Stomach (tissue), 8 donors: ENCODE measurements at regions not wholly inside any gene's neighbourhood (a gene's known extent, or its start where the extent isn't known, plus 50 kb on each side); places are given as distances from the start of the nearest gene placed in this dataset.
"Not testable (repeated sequence)": the region's sequence is repeated elsewhere in the genome, so short reads cannot be mapped to it uniquely, and the experiment has no call there.

Experiments used
- DNase-seq, 2 donors: peaks; one replicate each; pipeline versions ENCODE4 v3.0.0 to v3.0.0-alpha.2; 2013 to 2019
- H3K27ac ChIP-seq, 5 donors: fragments of 200-600 bp in 4 of 5; sonication (generic) in 4 of 5; one replicate each; pipeline ENCODE4 v1.5.1; 2013 to 2019; ENCODE audit warnings: mild to moderate bottlenecking in 1 of 5, moderate library complexity in 1 of 5
- H3K27me3 ChIP-seq, 3 donors: fragments of 200-600 bp; sonication (generic); one replicate each; pipeline ENCODE4 v1.5.1; 2017 to 2019; ENCODE audit warnings: mixed run types in 1 of 3
- H3K36me3 ChIP-seq, 4 donors: fragments of 200-600 bp; sonication (generic); 1 replicate in 3 of 4; 2 replicates in 1 of 4; pipeline ENCODE4 v1.5.1; 2016 to 2019
- H3K4me1 ChIP-seq, 4 donors: fragments of 200-600 bp; sonication (generic); one replicate each; pipeline ENCODE4 v1.5.1; 2016 to 2019
- H3K4me3 ChIP-seq, 4 donors: fragments of 200-600 bp; sonication (generic) in 3 of 4; one replicate each; pipeline ENCODE4 v1.5.1; 2016 to 2019; ENCODE audit warnings: mild to moderate bottlenecking in 1 of 4
- H3K9me3 ChIP-seq, 4 donors: fragments of 200-600 bp; sonication (generic); one replicate each; pipeline ENCODE4 v1.5.1; 2016 to 2019
- EP300 ChIP-seq: sonication (generic); formaldehyde crosslinking; IDR thresholded peaks from one replicate; pipeline ENCODE4 v1.6.1; 2017; ENCODE audit warnings: antibody characterized with exemption
- POLR2A ChIP-seq, 4 donors: fragments of 450-650 bp; IDR thresholded peaks; one replicate each; pipeline ENCODE4 v1.6.1; 2016; ENCODE audit warnings: antibody characterized with exemption in 4 of 4, control low read depth in 2 of 4, mild to moderate bottlenecking in 1 of 4, moderate library complexity in 1 of 4
- POLR2AphosphoS5 ChIP-seq, 3 donors: sonication (generic); formaldehyde crosslinking; IDR thresholded peaks; one replicate each; pipeline ENCODE4 v1.6.1; 2016; ENCODE audit warnings: antibody characterized with exemption in 3 of 3
- WGBS, 5 donors: extraction: QIAGEN DNeasy Blood & Tissue Kit in 3 of 5; methylation state at CpG; one replicate each; pipeline versions ENCODE4 v1.1.5 to v1.1.7; 2013 to 2018; 5-methylcytosine and 5-hydroxymethylcytosine counted together
- intact Hi-C: fragments of 100-400 bp; cut with DNase I; formaldehyde crosslinking; loops from one replicate; pipeline ENCODE4 v1.15.1; 2023; ENCODE audit warnings: low total_unique reads
- TF ChIP-seq, protein P1 (sequence below), 7 experiments: fragments of 450-650 bp in 4 of 7; fragments of 200-600 bp in 3 of 7; sonication (generic) in 3 of 7; IDR thresholded peaks; one replicate each; pipeline ENCODE4 v1.5.1; 2016 to 2019; ENCODE audit warnings: antibody characterized with exemption in 7 of 7, control low read depth in 2 of 7, mild to moderate bottlenecking in 1 of 7
- donor health status: healthy with polysubstance abuse.
- donor health status: Bipolar disorder and iron deficiency.
- donor health status: healthy.

DNA sequence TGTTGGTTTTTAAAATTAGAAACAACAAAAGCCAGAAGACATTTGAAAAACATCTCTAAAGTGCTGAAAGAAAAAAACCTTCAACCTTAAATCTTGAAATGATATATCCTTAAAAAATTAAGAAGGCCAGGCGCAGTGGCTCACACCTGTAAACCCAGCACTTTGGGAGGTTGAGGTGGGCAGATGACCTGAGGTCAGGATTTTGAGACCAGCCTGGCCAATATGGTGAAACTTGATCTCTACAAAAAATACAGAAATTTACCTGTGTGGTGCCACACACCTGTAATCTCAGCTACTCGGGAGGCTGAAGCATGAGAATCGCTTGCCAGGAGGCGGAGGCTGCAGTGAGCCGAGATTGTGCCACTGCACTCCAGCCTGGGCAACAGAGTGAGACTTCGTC, 87.7 kb upstream of the SIX2 start:
- Histone ChIP-seq H3K27ac (no peak overlapping the region), H3K4me1 (no peaks in the 10 kb centered on the region), H3K9me3 (no peaks in the 10 kb centered on the region), H3K36me3 (no peaks in the 10 kb centered on the region), H3K27me3 (peaks cover 0 to 15% (median 12%) of the 10 kb centered on the region in 3 donors), H3K4me3 (no peak overlapping the region)
- WGBS, 5 donors = 93 to 97% (median 95%) methylated on average over 6 of the region's 6 CpGs
- intact Hi-C loops = no loop called here
- DNase-seq = no peak
- no peak for TF ChIP-seq POLR2A (IDR thresholded peaks at IDR 0.05)
- TF ChIP-seq POLR2AphosphoS5 (IDR thresholded peaks at IDR 0.05) = no peak
- no peak for TF ChIP-seq EP300
- TF ChIP-seq, protein P1, sequence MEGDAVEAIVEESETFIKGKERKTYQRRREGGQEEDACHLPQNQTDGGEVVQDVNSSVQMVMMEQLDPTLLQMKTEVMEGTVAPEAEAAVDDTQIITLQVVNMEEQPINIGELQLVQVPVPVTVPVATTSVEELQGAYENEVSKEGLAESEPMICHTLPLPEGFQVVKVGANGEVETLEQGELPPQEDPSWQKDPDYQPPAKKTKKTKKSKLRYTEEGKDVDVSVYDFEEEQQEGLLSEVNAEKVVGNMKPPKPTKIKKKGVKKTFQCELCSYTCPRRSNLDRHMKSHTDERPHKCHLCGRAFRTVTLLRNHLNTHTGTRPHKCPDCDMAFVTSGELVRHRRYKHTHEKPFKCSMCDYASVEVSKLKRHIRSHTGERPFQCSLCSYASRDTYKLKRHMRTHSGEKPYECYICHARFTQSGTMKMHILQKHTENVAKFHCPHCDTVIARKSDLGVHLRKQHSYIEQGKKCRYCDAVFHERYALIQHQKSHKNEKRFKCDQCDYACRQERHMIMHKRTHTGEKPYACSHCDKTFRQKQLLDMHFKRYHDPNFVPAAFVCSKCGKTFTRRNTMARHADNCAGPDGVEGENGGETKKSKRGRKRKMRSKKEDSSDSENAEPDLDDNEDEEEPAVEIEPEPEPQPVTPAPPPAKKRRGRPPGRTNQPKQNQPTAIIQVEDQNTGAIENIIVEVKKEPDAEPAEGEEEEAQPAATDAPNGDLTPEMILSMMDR (IDR thresholded peaks at IDR 0.05) = no peak

DNA sequence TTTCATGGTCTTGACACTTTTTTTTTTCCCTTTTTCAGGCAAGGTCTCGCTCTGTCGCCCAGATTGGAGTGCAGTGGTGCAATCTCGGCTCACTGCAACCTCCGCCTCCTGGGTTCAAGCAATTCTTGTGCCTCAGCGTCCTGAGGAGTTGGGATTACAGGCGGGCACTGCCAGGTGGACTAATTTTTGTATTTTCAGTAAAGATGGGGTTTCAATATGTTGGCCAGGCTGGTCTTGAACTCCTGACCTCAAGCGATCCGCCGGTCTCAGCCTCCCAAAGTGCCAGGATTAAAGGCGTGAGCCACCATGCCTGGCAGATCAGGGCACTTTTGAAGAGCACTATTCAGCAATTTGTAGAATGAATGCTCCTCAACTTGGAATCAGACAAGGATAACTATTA, 86.8 kb upstream of the SIX2 start:
- H3K4me1 ChIP-seq, H3K9me3 ChIP-seq, H3K36me3 ChIP-seq, intact Hi-C loops, H3K4me3 ChIP-seq, DNase-seq, H3K27ac ChIP-seq: not testable (repeated sequence)
- H3K27me3 ChIP-seq = peaks cover 0 to 15% (median 12%) of the 10 kb centered on the region in 3 donors
- WGBS, 5 donors = 93 to 96% (median 96%) methylated on average over 10 of the region's 10 CpGs

DNA sequence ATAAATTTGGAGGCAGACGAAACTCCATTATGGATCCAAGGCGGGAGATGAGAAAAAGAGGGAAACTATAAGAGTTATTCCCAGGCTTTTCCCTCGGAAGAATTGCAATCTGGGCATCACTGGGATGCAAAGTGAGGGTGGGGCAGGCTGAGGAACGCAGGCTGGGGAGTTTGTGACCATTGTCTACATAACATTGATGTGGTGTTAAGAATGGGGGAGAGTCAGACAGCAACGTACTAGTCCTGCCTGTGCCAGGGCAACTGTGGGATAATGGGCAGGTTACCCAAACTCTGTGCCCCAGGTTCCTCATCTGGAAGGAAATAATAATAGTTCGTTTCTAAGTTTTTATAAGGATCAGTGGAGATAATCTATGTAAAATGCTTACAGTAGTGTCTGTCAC, 84.4 kb upstream of the SIX2 start:
- intact Hi-C loops = no loop called here
- Histone ChIP-seq H3K9me3 (no peaks in the 10 kb centered on the region), H3K4me3 (no peak overlapping the region), H3K27ac (no peak overlapping the region), H3K4me1 (no peaks in the 10 kb centered on the region), H3K36me3 (no peaks in the 10 kb centered on the region), H3K27me3 (peaks cover 0 to 21% (median 12%) of the 10 kb centered on the region in 3 donors)
- no peak for DNase-seq
- WGBS, 5 donors = 58 to 71% (median 69%) methylated on average over 6 of the region's 6 CpGs
- TF ChIP-seq, protein P1 (IDR thresholded peaks at IDR 0.05) = no peak
- TF ChIP-seq POLR2AphosphoS5 (IDR thresholded peaks at IDR 0.05) (no peak), POLR2A (IDR thresholded peaks at IDR 0.05) (no peak), EP300 (no peak)

DNA sequence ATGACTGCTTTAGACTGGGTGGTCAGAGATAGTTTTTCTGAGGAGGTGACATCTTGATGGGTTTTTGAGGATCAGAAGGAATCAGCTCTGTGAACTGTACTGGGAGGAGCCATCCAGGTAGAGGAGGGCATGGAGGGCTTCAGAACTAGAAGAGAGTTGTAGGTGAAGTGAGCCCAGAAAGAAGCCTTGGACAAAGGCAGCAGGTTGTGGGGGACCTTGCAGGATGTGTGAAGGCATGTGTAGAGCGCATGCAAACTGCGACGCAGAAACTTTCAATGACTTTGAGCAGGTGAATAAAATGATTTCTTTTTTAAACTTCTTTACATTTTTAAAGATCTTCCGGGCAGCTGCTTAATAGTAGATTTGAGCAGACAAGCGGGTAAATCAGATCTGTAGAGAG, 83.9 kb upstream of the SIX2 start:
- WGBS, 5 donors = 91 to 96% (median 95%) methylated on average over 5 of the region's 5 CpGs

More for the DNA sequence above, 83.9 kb upstream of the SIX2 start:
- intact Hi-C loops = no loop called here
- Histone ChIP-seq H3K4me1 (no peaks in the 10 kb centered on the region), H3K36me3 (no peaks in the 10 kb centered on the region), H3K4me3 (no peak overlapping the region), H3K9me3 (no peaks in the 10 kb centered on the region), H3K27ac (no peak overlapping the region), H3K27me3 (peaks cover 0 to 21% (median 12%) of the 10 kb centered on the region in 3 donors)
- no peak for DNase-seq
- TF ChIP-seq, protein P1 (IDR thresholded peaks at IDR 0.05) = no peak
- TF ChIP-seq POLR2A (IDR thresholded peaks at IDR 0.05) (no peak), EP300 (no peak), POLR2AphosphoS5 (IDR thresholded peaks at IDR 0.05) (no peak)
